NAMALWA (cell line): ENCODE measurements at regions not wholly inside any gene's neighbourhood (a gene's known extent, or its start where the extent isn't known, plus 50 kb on each side); places are given as distances from the start of the nearest gene placed in this dataset.
"Not testable (repeated sequence)": the region's sequence is repeated elsewhere in the genome, so short reads cannot be mapped to it uniquely, and the experiment has no call there.

Source experiments
- DNase-seq: peaks from one replicate; pipeline ENCODE4 v3.0.0-alpha.2; 2015; ENCODE audit warnings: low spot score

- DNase-seq = no peak
These were observed 451.4 kb upstream of the POM121L12 start for GRCh38 chr7:52584041-52584440.

- DNase-seq = not testable (repeated sequence)
These were observed 462.3 kb upstream of the POM121L12 start for GRCh38 chr7:52573141-52573540.

- DNase-seq = no peak
These were observed 464.4 kb upstream of the POM121L12 start for GRCh38 chr7:52571026-52571425.

DNA sequence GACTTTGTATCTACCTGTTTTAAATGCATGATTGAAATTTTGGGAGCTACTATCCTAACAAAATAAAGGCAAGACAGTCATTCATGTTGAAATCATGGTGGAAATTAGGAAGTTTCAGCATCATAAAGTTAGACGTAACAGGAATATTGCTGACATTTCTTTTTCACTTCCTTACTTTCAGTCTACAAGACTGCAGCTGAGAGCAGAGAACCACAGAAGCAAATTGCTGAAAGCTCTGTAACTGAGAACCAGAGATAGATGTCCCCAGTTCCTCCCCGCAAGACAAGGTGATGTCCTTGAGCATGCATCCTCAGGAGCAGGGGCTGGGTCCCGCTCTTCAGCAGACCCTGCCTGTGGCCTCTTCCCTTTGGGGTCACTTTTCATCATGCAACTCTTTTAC is 466.3 kb upstream of the POM121L12 start:
- DNase-seq = no peak

DNA sequence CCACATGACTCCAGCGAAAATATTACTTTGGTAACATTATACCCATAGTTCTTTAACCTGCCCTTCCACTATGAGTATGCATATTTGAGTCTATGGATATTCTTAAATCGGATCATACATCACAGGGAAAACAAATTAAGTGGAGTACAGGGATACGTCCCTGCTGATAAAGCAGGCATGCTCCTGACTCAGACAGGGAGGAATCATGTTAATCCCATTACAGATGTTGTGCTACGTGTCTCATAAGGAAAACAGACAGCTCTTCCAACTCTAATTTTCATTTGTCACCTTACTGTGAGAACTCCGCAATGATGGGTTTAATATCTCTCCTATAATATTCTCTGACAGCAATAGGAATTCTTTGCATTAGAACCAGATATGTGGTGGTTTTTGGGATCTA is 469.5 kb upstream of the POM121L12 start:
- no peak for DNase-seq

DNA sequence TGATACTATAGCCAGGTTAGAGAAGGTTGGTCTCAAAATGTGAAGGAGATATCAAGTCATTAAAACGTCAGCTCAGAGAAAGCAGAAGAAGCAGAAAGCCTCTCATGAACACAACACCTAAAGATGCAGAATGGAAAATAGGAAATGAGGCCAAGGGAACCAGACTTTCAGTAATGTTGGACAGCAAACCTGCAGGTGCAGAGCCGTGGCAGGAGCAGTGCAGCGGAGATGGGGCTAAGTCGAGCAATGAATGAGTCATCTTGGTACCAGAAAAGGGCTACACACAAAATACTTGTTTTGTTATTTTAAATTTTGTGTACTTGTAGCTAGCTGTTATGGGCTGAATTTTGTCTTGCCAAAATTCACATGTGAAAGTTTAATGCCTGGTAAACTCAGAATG is 479.6 kb upstream of the POM121L12 start:
- peak; percentile 11 for DNase-seq

DNA sequence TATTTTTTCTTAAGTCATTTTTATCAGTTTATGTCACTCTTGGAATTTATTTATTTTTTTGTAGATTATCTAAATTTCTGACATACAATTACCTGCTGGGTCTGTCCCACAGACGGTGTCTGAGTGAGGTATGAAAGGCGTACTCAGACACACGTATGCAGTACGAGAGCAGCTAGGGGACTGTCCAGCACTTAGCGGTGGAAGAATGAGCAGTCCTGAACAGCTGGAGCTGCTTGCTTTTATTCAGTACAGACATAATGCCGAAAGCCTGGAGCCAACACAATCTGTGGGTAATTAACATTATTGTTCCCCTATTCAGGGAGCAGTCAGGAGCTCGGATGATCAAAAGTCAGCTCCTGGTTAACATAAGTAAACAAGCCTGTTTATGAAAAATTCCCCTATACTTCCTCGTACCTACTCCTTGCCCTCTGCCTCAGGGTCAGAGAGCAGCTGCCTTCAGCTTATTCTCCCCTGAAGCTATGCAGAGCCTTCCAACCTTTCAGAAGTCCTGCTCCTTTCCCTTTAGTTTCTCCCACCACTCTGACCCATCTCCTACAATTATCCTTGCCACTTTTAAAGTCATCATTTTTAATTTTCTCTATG is 488.0 kb upstream of the POM121L12 start:
- no peak for DNase-seq

- not testable (repeated sequence) for DNase-seq
These were observed 494.2 kb upstream of the POM121L12 start for GRCh38 chr7:52541198-52541765.

DNA sequence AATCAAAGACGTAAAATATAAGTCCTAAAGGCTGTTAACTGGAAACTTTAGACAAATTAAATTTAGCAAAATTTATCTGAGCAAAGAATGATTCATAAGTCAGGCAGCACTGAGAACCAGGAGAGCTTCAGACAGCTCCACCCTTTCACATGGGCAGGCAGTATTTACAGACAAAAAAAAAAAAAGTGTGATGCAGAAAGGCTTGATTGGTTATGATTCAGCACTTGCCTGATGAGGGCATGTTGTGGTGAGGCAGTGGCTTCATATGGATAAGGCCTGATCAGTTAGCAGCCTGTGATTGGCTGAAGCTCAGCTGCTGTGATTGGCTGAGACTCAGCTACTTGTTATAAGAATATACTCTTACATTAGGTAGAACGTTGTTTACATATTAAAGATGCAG is 495.4 kb upstream of the POM121L12 start:
- peak; percentile 22 for DNase-seq

DNA sequence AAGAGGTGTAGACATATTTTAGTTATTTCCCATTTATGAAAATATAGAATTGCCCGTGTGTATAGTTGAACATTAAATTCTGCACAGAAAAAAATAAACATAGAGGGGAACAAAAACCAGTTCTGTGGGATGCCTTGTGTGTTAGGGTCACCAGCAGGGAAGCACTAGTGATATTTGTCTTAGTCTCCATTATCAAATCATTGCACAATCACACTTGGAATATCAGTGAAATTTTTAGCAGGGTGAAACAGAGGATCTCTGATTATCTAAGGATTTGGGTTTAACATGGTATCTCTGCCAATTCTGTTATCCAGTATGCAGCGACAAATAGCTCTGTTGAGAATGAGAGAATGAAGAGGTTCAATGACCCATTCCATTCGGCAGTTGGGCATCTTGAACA is 496.0 kb upstream of the POM121L12 start:
- no peak for DNase-seq

- DNase-seq = no peak
These were observed 498.4 kb upstream of the POM121L12 start for GRCh38 chr7:52537051-52537450.

DNA sequence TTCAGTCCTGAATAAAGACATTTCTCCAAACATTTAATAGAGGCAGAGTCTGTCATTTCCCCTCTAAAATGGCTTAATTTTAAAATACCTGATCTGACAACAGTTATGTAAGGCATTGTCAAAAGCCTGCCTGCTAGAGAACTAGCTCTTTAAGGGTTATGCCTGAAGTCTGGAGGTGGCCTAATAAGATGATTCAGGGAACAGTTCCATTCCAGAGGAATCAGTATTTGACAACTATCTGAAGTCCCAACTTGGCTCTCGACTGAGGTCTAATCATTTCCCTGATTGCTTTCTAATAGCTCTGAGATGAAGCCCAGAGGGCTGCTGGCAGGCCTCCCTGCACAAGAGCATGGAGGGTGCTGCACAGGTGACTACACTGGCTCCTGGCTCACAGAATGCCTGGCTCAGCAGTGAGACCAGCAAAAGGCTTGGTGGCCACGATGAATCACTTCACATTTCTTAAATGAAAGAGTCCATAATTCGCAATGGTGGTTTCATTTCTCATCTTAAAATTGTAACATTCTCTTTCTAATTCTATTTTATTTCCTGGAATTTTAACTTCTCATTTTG is 509.6 kb upstream of the POM121L12 start:
- no peak for DNase-seq

- no peak for DNase-seq
These were observed 516.6 kb upstream of the POM121L12 start for GRCh38 chr7:52518869-52519268.

- DNase-seq = no peak
These were observed 522.8 kb upstream of the POM121L12 start for GRCh38 chr7:52512656-52513055.

DNA sequence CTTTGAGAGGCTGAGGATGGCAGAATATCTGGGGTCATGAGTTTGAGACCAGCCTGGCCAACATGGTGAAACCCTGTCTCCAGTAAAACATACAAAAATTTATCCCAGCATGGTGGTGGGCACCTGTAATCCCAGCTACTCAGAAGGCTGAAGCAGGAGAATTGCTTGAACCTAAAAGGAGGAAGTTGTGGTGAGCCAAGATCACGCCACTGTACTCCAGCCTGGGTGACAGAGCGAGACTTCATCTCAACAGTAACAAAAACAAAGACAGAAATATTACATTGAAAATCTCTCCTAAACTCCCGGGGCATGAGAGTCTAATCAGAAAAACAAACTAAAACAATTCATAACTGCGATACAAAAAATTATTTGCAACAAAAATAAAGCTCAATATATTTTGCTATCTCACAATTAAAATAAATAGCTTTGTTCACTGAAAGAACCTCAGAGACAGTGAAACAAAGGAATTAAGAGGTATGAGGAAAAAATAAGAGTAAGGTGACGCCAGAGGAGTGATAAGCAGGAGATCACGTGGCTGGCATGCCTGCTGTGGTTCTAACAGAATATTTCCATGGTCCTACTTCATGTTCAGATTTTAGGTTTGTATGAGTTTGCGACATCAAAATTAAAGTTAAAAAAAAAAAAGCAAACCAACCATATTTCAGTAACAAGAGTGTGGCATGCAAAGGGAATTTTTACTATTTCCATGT is 527.7 kb upstream of the POM121L12 start:
- DNase-seq = peak; percentile 91

DNA sequence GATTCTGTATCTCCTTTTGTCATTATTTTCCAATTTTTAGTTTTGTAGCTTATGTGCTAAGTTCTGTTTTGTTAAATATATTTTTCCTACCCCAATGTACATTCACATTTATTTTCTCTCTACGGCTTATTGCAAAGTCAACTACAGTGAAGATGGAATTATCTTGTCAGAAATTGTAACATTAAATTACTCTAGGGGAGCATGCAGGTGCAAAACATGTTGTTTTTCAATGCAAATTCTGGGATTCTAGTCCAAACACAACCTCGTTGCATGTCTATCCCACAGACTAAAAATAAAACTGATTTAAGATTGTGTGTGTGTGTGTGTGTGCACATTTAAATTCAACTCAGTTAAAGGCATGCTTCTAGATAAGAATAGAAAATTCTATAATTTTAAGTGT is 529.1 kb upstream of the POM121L12 start:
- peak; percentile 86 for DNase-seq

DNA sequence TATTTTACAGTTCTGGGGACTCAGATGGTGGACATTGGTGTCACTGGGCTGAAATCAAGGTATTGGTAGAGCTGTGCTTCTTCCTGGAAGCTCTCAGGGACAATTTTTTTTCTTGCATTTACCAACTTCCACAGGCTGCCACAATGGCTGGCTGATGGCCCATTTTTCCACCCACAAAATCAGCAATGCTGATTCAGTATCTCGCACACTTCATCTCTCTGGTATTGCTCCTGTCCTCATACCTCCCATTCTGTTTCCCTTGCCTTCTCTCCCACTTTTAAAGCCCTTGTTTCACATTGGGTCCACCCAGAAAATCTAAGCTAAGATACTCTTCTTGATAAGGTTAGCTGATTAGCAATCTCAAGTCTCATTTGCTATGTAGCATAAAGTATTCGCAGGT is 530.9 kb upstream of the POM121L12 start:
- DNase-seq = no peak

GRCh38 chr7:52502281-52502680 is 533.2 kb upstream of the POM121L12 start:
- peak; percentile 19 for DNase-seq

DNA sequence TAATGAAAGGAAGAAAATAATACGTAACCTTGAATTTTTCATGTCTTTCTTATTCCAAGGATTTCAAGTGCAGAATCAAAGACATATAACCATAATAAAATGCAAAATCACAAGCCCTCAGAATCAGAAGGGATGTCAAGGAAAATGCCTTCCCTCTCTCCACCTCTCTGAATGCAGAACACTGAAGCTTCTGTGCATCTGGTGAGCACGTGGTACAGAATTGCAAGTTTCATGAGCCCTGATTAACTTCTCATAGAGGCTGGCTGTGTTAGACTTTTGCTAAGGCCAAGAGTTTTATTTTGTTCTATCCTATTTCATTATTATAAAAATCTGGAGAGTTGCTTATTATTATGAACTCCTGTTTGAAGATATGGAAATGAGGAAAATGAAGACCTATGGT is 533.7 kb upstream of the POM121L12 start:
- peak; percentile 64 for DNase-seq

- peak; percentile 62 for DNase-seq
These were observed 534.6 kb upstream of the POM121L12 start for GRCh38 chr7:52500841-52501240.

DNA sequence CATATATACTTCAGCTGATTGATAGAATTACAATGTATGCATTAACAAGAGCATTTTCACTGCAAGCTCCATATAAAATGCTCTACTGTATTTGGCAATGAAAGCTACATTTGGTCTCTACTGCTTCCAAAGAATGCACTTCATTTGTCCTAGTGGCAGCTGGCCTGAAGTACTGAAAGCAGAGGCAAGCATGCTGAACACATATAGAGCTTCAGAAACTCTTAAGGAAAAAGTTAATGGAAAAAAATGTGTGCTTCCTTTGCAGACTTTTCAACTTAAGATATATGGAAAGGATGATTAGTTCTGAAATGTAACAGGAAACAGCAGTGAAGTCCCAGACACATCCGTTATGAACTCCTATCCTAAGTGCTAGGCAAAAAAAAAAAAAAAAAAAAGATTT is 537.1 kb upstream of the POM121L12 start:
- DNase-seq = peak; percentile 65

DNA sequence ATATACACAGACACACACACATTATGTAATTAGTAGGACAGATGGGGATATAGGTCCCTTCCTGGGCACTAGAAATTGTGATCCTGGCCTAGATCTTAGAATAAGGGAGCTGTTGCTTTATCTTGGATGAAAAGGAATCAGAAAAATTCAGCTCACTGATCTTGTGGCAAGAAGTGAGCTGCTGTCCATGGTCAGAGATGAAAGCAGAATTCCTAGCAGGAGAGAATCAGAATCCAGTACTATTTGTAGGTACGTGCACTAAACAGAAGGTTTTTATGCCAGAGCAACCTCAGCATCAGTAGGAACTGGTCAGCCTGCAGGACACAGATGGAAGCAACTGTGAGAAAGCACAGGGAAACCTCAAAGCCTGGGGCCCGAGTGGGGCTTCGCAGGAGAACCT is 549.2 kb upstream of the POM121L12 start:
- DNase-seq = no peak

GRCh38 chr7:52482076-52482475 is 553.4 kb upstream of the POM121L12 start:
- DNase-seq = no peak
